ENCODE measurements at regions not wholly inside any gene's neighbourhood (a gene's known extent, or its start where the extent isn't known, plus 50 kb on each side); places are given as distances from the start of the nearest gene placed in this dataset.

GRCh38 chrX:113551919-113552318 lies 711.3 kb upstream of the AMOT start:
- Histone ChIP-seq H3K27me3 (ENCODE audit: control insufficient read depth, insufficient read depth, low read length) (no peaks in the 10 kb centered on the region), H3K9ac (ENCODE audit: low read length) (no peak overlapping the region), H3K36me3 (ENCODE audit: control insufficient read depth, low read depth, low read length) (no peaks in the 10 kb centered on the region), H3K4me3 (ENCODE audit: low read length) (no peak overlapping the region), H3K27ac (ENCODE audit: low read length) (no peak overlapping the region), H3K9me3 (ENCODE audit: control insufficient read depth, low read depth, low read length) (no peaks in the 10 kb centered on the region), H3K4me1 (ENCODE audit: control insufficient read depth, low read depth, low read length) (peaks cover 7% of the 10 kb centered on the region)

GRCh38 chrX:113548308-113549015 lies 707.8 kb upstream of the AMOT start:
- Histone ChIP-seq H3K4me3 (ENCODE audit: low read length) (no peak overlapping the region), H3K9ac (ENCODE audit: low read length) (no peak overlapping the region), H3K27ac (ENCODE audit: low read length) (no peak overlapping the region), H3K36me3 (ENCODE audit: control insufficient read depth, low read depth, low read length) (no peaks in the 10 kb centered on the region), H3K4me1 (ENCODE audit: control insufficient read depth, low read depth, low read length) (peaks cover 7% of the 10 kb centered on the region), H3K27me3 (ENCODE audit: control insufficient read depth, insufficient read depth, low read length) (no peaks in the 10 kb centered on the region), H3K9me3 (ENCODE audit: control insufficient read depth, low read depth, low read length) (no peaks in the 10 kb centered on the region)

GRCh38 chrX:113545040-113545439 lies 704.4 kb upstream of the AMOT start:
- Histone ChIP-seq H3K4me1 (ENCODE audit: control insufficient read depth, low read depth, low read length) (peaks cover 25% of the 10 kb centered on the region), H3K4me3 (ENCODE audit: low read length) (no peak overlapping the region), H3K27ac (ENCODE audit: low read length) (no peak overlapping the region), H3K9me3 (ENCODE audit: control insufficient read depth, low read depth, low read length) (no peaks in the 10 kb centered on the region), H3K9ac (ENCODE audit: low read length) (no peak overlapping the region), H3K27me3 (ENCODE audit: control insufficient read depth, insufficient read depth, low read length) (no peaks in the 10 kb centered on the region), H3K36me3 (ENCODE audit: control insufficient read depth, low read depth, low read length) (no peaks in the 10 kb centered on the region)

GRCh38 chrX:113539599-113540356 lies 699.1 kb upstream of the AMOT start:
- Histone ChIP-seq H3K4me3 (ENCODE audit: low read length) (peak overlapping the region; percentile 15), H3K27ac (ENCODE audit: low read length) (no peak overlapping the region), H3K9ac (ENCODE audit: low read length) (no peak overlapping the region), H3K4me1 (ENCODE audit: control insufficient read depth, low read depth, low read length) (peaks cover 25% of the 10 kb centered on the region), H3K36me3 (ENCODE audit: control insufficient read depth, low read depth, low read length) (no peaks in the 10 kb centered on the region), H3K9me3 (ENCODE audit: control insufficient read depth, low read depth, low read length) (no peaks in the 10 kb centered on the region), H3K27me3 (ENCODE audit: control insufficient read depth, insufficient read depth, low read length) (no peaks in the 10 kb centered on the region)

- Histone ChIP-seq H3K4me3 (ENCODE audit: low read length) (no peak overlapping the region), H3K27me3 (ENCODE audit: control insufficient read depth, insufficient read depth, low read length) (no peaks in the 10 kb centered on the region), H3K9me3 (ENCODE audit: control insufficient read depth, low read depth, low read length) (no peaks in the 10 kb centered on the region), H3K36me3 (ENCODE audit: control insufficient read depth, low read depth, low read length) (no peaks in the 10 kb centered on the region), H3K9ac (ENCODE audit: low read length) (no peak overlapping the region), H3K4me1 (ENCODE audit: control insufficient read depth, low read depth, low read length) (no peaks in the 10 kb centered on the region), H3K27ac (ENCODE audit: low read length) (no peak overlapping the region)
These were observed 688.9 kb upstream of the AMOT start for GRCh38 chrX:113529426-113530013.

- Histone ChIP-seq H3K36me3 (ENCODE audit: control insufficient read depth, low read depth, low read length) (no peaks in the 10 kb centered on the region), H3K27me3 (ENCODE audit: control insufficient read depth, insufficient read depth, low read length) (no peaks in the 10 kb centered on the region), H3K4me3 (ENCODE audit: low read length) (no peak overlapping the region), H3K4me1 (ENCODE audit: control insufficient read depth, low read depth, low read length) (peaks cover 4% of the 10 kb centered on the region), H3K9ac (ENCODE audit: low read length) (no peak overlapping the region), H3K9me3 (ENCODE audit: control insufficient read depth, low read depth, low read length) (no peaks in the 10 kb centered on the region), H3K27ac (ENCODE audit: low read length) (no peak overlapping the region)
These were observed 682.2 kb upstream of the AMOT start for GRCh38 chrX:113522814-113523213.

GRCh38 chrX:113514906-113515305 lies 674.3 kb upstream of the AMOT start:
- Histone ChIP-seq H3K4me1 (ENCODE audit: control insufficient read depth, low read depth, low read length) (peaks cover 18% of the 10 kb centered on the region), H3K9ac (ENCODE audit: low read length) (no peak overlapping the region), H3K27me3 (ENCODE audit: control insufficient read depth, insufficient read depth, low read length) (no peaks in the 10 kb centered on the region), H3K9me3 (ENCODE audit: control insufficient read depth, low read depth, low read length) (no peaks in the 10 kb centered on the region), H3K4me3 (ENCODE audit: low read length) (no peak overlapping the region), H3K27ac (ENCODE audit: low read length) (no peak overlapping the region), H3K36me3 (ENCODE audit: control insufficient read depth, low read depth, low read length) (no peaks in the 10 kb centered on the region)

- no peak overlapping the region for H3K27ac ChIP-seq (ENCODE audit: low read length)
- H3K9me3 ChIP-seq (ENCODE audit: control insufficient read depth, low read depth, low read length), result no peaks in the 10 kb centered on the region
- peaks cover 18% of the 10 kb centered on the region for H3K4me1 ChIP-seq (ENCODE audit: control insufficient read depth, low read depth, low read length)
- H3K36me3 ChIP-seq (ENCODE audit: control insufficient read depth, low read depth, low read length), result no peaks in the 10 kb centered on the region
- no peak overlapping the region for H3K9ac ChIP-seq (ENCODE audit: low read length)
- H3K4me3 ChIP-seq (ENCODE audit: low read length), result no peak overlapping the region
- H3K27me3 ChIP-seq (ENCODE audit: control insufficient read depth, insufficient read depth, low read length), result no peaks in the 10 kb centered on the region
These were observed 672.2 kb upstream of the AMOT start for GRCh38 chrX:113512700-113513395.

GRCh38 chrX:113510586-113510985 lies 670.0 kb upstream of the AMOT start:
- Histone ChIP-seq H3K4me1 (ENCODE audit: control insufficient read depth, low read depth, low read length) (peaks cover 18% of the 10 kb centered on the region), H3K36me3 (ENCODE audit: control insufficient read depth, low read depth, low read length) (no peaks in the 10 kb centered on the region), H3K4me3 (ENCODE audit: low read length) (no peak overlapping the region), H3K9ac (ENCODE audit: low read length) (no peak overlapping the region), H3K9me3 (ENCODE audit: control insufficient read depth, low read depth, low read length) (no peaks in the 10 kb centered on the region), H3K27me3 (ENCODE audit: control insufficient read depth, insufficient read depth, low read length) (no peaks in the 10 kb centered on the region), H3K27ac (ENCODE audit: low read length) (no peak overlapping the region)

GRCh38 chrX:113492895-113493294 lies 652.3 kb upstream of the AMOT start:
- no peak overlapping the region for H3K4me3 ChIP-seq (ENCODE audit: low read length)
- no peaks in the 10 kb centered on the region for H3K9me3 ChIP-seq (ENCODE audit: control insufficient read depth, low read depth, low read length)
- H3K27ac ChIP-seq (ENCODE audit: low read length), result no peak overlapping the region
- H3K4me1 ChIP-seq (ENCODE audit: control insufficient read depth, low read depth, low read length), result no peaks in the 10 kb centered on the region
- H3K36me3 ChIP-seq (ENCODE audit: control insufficient read depth, low read depth, low read length), result no peaks in the 10 kb centered on the region
- no peak overlapping the region for H3K9ac ChIP-seq (ENCODE audit: low read length)
- H3K27me3 ChIP-seq (ENCODE audit: control insufficient read depth, insufficient read depth, low read length), result no peaks in the 10 kb centered on the region

- Histone ChIP-seq H3K27me3 (ENCODE audit: control insufficient read depth, insufficient read depth, low read length) (no peaks in the 10 kb centered on the region), H3K9me3 (ENCODE audit: control insufficient read depth, low read depth, low read length) (peaks cover 9% of the 10 kb centered on the region), H3K27ac (ENCODE audit: low read length) (no peak overlapping the region), H3K4me1 (ENCODE audit: control insufficient read depth, low read depth, low read length) (peaks cover 45% of the 10 kb centered on the region), H3K9ac (ENCODE audit: low read length) (no peak overlapping the region), H3K4me3 (ENCODE audit: low read length) (no peak overlapping the region), H3K36me3 (ENCODE audit: control insufficient read depth, low read depth, low read length) (no peaks in the 10 kb centered on the region)
These were observed 632.8 kb upstream of the AMOT start for GRCh38 chrX:113473418-113473817.

Measured in iPS-18a (cell line).